ENCODE measurements at regions not wholly inside any gene's neighbourhood (a gene's known extent, or its start where the extent isn't known, plus 50 kb on each side); places are given as distances from the start of the nearest gene placed in this dataset.

DNA sequence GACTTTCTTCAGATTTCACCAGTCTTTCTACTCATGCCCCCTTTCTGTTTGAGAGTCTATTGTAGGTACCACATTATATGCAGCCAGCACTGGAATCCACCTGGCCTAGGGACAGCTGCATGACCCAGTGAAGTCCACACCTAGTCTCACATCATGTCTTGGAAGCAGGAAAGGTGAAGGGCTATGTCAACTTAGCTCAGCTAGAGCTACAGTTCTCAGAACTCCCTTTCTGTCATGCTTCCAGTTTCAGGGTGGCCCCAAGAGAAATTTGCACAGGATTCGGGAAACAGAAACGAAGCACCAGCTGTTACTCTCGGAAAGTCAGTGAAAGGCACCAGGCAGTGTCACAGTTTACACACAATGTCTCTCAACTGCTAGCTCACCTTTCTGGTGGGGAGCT, 51.6 kb upstream of the NLRP1 start:
- Mint-ChIP-seq H3K4me1 (ENCODE audit: low read depth, unreplicated experiment) (no peaks in the 10 kb centered on the region), H3K36me3 (ENCODE audit: insufficient read depth, unreplicated experiment) (no peaks in the 10 kb centered on the region), H3K4me3 (ENCODE audit: low read depth, unreplicated experiment) (no peak overlapping the region), H3K27ac (ENCODE audit: unreplicated experiment) (no peak overlapping the region), H3K9me3 (ENCODE audit: low read depth, unreplicated experiment) (no peaks in the 10 kb centered on the region), H3K27me3 (ENCODE audit: unreplicated experiment) (peaks cover 79% of the 10 kb centered on the region)
- TF ChIP-seq, protein P1, sequence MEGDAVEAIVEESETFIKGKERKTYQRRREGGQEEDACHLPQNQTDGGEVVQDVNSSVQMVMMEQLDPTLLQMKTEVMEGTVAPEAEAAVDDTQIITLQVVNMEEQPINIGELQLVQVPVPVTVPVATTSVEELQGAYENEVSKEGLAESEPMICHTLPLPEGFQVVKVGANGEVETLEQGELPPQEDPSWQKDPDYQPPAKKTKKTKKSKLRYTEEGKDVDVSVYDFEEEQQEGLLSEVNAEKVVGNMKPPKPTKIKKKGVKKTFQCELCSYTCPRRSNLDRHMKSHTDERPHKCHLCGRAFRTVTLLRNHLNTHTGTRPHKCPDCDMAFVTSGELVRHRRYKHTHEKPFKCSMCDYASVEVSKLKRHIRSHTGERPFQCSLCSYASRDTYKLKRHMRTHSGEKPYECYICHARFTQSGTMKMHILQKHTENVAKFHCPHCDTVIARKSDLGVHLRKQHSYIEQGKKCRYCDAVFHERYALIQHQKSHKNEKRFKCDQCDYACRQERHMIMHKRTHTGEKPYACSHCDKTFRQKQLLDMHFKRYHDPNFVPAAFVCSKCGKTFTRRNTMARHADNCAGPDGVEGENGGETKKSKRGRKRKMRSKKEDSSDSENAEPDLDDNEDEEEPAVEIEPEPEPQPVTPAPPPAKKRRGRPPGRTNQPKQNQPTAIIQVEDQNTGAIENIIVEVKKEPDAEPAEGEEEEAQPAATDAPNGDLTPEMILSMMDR (IDR thresholded peaks at IDR 0.05; ENCODE audit: unreplicated experiment) = no peak
- DNase-seq = no peak
- BruUV-seq (replicated peaks) = no TSS peak
- intact Hi-C loops (cut with micrococcal nuclease; ENCODE audit: unreplicated experiment) = no loop called here
- CTCF ChIA-PET = no interaction called here

GRCh38 chr17:5638596-5638995, 54.3 kb upstream of the NLRP1 start:
- Mint-ChIP-seq H3K4me3 (ENCODE audit: low read depth, unreplicated experiment) (no peak overlapping the region), H3K4me1 (ENCODE audit: low read depth, unreplicated experiment) (no peaks in the 10 kb centered on the region), H3K27me3 (ENCODE audit: unreplicated experiment) (peaks cover 79% of the 10 kb centered on the region), H3K27ac (ENCODE audit: unreplicated experiment) (no peak overlapping the region), H3K9me3 (ENCODE audit: low read depth, unreplicated experiment) (no peaks in the 10 kb centered on the region), H3K36me3 (ENCODE audit: insufficient read depth, unreplicated experiment) (no peaks in the 10 kb centered on the region)
- TF ChIP-seq, protein P1 (IDR thresholded peaks at IDR 0.05; ENCODE audit: unreplicated experiment) = no peak
- no peak for DNase-seq
- CTCF ChIA-PET = interaction anchor here (0.5 kb wide), 1 partner anchor 1909 kb away, joined by 4 read pairs; no protein-coding TSS in a partner anchor
- intact Hi-C loops (cut with micrococcal nuclease; ENCODE audit: unreplicated experiment) = no loop called here
- BruUV-seq (replicated peaks) = no TSS peak

- Mint-ChIP-seq H3K9me3 (ENCODE audit: low read depth, unreplicated experiment) (no peaks in the 10 kb centered on the region), H3K4me1 (ENCODE audit: low read depth, unreplicated experiment) (no peaks in the 10 kb centered on the region), H3K36me3 (ENCODE audit: insufficient read depth, unreplicated experiment) (no peaks in the 10 kb centered on the region), H3K27me3 (ENCODE audit: unreplicated experiment) (peaks cover 84% of the 10 kb centered on the region), H3K4me3 (ENCODE audit: low read depth, unreplicated experiment) (no peak overlapping the region), H3K27ac (ENCODE audit: unreplicated experiment) (no peak overlapping the region)
- TF ChIP-seq, protein P1 (IDR thresholded peaks at IDR 0.05; ENCODE audit: unreplicated experiment) = no peak
- CTCF ChIA-PET = no interaction called here
- DNase-seq = no peak
- intact Hi-C loops (cut with micrococcal nuclease; ENCODE audit: unreplicated experiment) = no loop called here
- BruUV-seq (replicated peaks) = no TSS peak
Observed at GRCh38 chr17:5640726-5641125, 56.4 kb upstream of the NLRP1 start.

DNA sequence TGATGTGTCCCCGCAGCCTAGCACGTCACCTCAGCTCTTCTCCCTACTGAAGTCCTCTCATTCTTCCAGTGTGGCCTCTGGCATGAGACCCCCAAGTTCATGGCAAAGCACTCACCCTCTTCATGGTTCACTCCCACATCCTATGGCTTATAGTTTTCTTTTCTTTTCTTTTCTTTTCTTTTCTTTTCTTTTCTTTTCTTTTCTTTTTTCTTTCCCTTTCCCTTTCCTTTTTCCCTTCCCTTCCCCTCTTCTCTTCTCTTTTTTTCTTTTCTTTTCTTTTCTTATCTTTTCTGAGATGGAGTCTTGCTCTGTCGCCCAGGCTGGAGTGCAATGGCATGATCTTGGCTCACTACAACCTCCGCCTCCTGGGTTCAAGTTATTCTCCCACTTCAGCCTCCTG, 58.4 kb upstream of the NLRP1 start:
- intact Hi-C loops (cut with micrococcal nuclease; ENCODE audit: unreplicated experiment) = no loop called here
- BruUV-seq (replicated peaks) = no TSS peak
- DNase-seq = no peak
- CTCF ChIA-PET = no interaction called here
- H3K36me3 Mint-ChIP-seq (ENCODE audit: insufficient read depth, unreplicated experiment) = no peaks in the 10 kb centered on the region
- H3K4me3 Mint-ChIP-seq (ENCODE audit: low read depth, unreplicated experiment) = no peak overlapping the region
- no peaks in the 10 kb centered on the region for H3K4me1 Mint-ChIP-seq (ENCODE audit: low read depth, unreplicated experiment)
- no peaks in the 10 kb centered on the region for H3K9me3 Mint-ChIP-seq (ENCODE audit: low read depth, unreplicated experiment)
- peaks cover 64% of the 10 kb centered on the region for H3K27me3 Mint-ChIP-seq (ENCODE audit: unreplicated experiment)
- TF ChIP-seq, protein P1 (IDR thresholded peaks at IDR 0.05; ENCODE audit: unreplicated experiment) = no peak
- H3K27ac Mint-ChIP-seq (ENCODE audit: unreplicated experiment) = no peak overlapping the region
